ENCODE measurements at regions not wholly inside any gene's neighbourhood (a gene's known extent, or its start where the extent isn't known, plus 50 kb on each side); places are given as distances from the start of the nearest gene placed in this dataset.

DNA sequence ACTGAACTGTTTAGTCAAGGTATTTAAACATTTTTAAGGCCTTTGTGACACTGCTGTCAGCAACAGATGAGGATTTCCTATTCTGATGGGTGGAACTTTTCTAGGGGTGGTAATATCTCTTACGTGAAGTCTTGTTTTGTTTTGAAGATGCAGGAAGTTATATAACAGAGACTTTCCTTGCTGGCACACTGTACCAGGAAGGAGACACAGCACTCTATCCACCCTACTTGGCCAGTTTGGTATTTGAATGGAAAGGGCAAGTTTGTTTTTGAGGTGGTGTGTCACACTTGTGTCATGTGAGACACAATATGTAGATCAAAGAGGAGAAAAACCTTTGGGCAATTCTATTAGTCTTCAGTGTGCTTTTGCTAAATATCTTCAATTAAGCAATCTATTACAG lies 51.6 kb upstream of the SRP54 start:
- H2AFZ ChIP-seq (ENCODE audit: low read length) = peak overlapping the region; percentile 92
- H3K4me1 ChIP-seq (ENCODE audit: insufficient read depth, low read length, poor library complexity, severe bottlenecking) = peaks cover 13% of the 10 kb centered on the region
- peak overlapping the region; percentile 16 for H3K27ac ChIP-seq (ENCODE audit: low read depth, low read length, poor library complexity, severe bottlenecking)
- ChIA-PET CTCF (ENCODE audit: unreplicated experiment) (no interaction called here), POLR2A (interaction anchor here (1.0 kb wide), 2 partner anchors 94 to 360 kb away, joined by 3 to 4 read pairs; no protein-coding TSS in a partner anchor)
- peak overlapping the region; percentile 61 for H3K4me2 ChIP-seq (ENCODE audit: low read length)
- peak overlapping the region; percentile 2 for H3K4me3 ChIP-seq (ENCODE audit: low read depth, low read length, poor library complexity, severe bottlenecking)
- BruUV-seq (replicated peaks) = no TSS peak
- peak; percentile 28 for DNase-seq (ENCODE audit: low spot score)
- H3K9me3 ChIP-seq (ENCODE audit: low read length) = no peaks in the 10 kb centered on the region
- H3K36me3 ChIP-seq (ENCODE audit: insufficient read depth, low read length) = no peaks in the 10 kb centered on the region
- TF ChIP-seq, protein P1, sequence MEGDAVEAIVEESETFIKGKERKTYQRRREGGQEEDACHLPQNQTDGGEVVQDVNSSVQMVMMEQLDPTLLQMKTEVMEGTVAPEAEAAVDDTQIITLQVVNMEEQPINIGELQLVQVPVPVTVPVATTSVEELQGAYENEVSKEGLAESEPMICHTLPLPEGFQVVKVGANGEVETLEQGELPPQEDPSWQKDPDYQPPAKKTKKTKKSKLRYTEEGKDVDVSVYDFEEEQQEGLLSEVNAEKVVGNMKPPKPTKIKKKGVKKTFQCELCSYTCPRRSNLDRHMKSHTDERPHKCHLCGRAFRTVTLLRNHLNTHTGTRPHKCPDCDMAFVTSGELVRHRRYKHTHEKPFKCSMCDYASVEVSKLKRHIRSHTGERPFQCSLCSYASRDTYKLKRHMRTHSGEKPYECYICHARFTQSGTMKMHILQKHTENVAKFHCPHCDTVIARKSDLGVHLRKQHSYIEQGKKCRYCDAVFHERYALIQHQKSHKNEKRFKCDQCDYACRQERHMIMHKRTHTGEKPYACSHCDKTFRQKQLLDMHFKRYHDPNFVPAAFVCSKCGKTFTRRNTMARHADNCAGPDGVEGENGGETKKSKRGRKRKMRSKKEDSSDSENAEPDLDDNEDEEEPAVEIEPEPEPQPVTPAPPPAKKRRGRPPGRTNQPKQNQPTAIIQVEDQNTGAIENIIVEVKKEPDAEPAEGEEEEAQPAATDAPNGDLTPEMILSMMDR (conservative IDR thresholded peaks at IDR 0.05; ENCODE audit: low read length) = no peak
- TF ChIP-seq EZH2phosphoT487 (IDR thresholded peaks at IDR 0.05; ENCODE audit: borderline replicate concordance, low read depth, low read length) = no peak
- intact Hi-C loops (cut with micrococcal nuclease; ENCODE audit: unreplicated experiment) = no loop called here
- no peaks in the 10 kb centered on the region for H3K79me2 ChIP-seq (ENCODE audit: insufficient read depth, low read depth, low read length)
- H4K20me1 ChIP-seq (ENCODE audit: insufficient read depth, low read length) = no peaks in the 10 kb centered on the region
- no peaks in the 10 kb centered on the region for H3K9me2 ChIP-seq (ENCODE audit: insufficient read depth, low read length)

- peak overlapping the region; percentile 39 for H3K27ac ChIP-seq (ENCODE audit: low read depth, low read length, poor library complexity, severe bottlenecking)
- no peaks in the 10 kb centered on the region for H3K9me3 ChIP-seq (ENCODE audit: low read length)
- peak; percentile 51 for DNase-seq (ENCODE audit: low spot score)
- H3K4me1 ChIP-seq (ENCODE audit: insufficient read depth, low read length, poor library complexity, severe bottlenecking) = peaks cover 13% of the 10 kb centered on the region
- H3K4me3 ChIP-seq (ENCODE audit: low read depth, low read length, poor library complexity, severe bottlenecking) = peak overlapping the region; percentile 2
- no peaks in the 10 kb centered on the region for H3K79me2 ChIP-seq (ENCODE audit: insufficient read depth, low read depth, low read length)
- TF ChIP-seq EZH2phosphoT487 (IDR thresholded peaks at IDR 0.05; ENCODE audit: borderline replicate concordance, low read depth, low read length) = no peak
- TF ChIP-seq, protein P1 (conservative IDR thresholded peaks at IDR 0.05; ENCODE audit: low read length) = no peak
- no TSS peak for BruUV-seq (replicated peaks)
- no peaks in the 10 kb centered on the region for H4K20me1 ChIP-seq (ENCODE audit: insufficient read depth, low read length)
- no peaks in the 10 kb centered on the region for H3K36me3 ChIP-seq (ENCODE audit: insufficient read depth, low read length)
- intact Hi-C loops (cut with micrococcal nuclease; ENCODE audit: unreplicated experiment) = no loop called here
- peak overlapping the region; percentile 61 for H3K4me2 ChIP-seq (ENCODE audit: low read length)
- H2AFZ ChIP-seq (ENCODE audit: low read length) = peak overlapping the region; percentile 92
- no peaks in the 10 kb centered on the region for H3K9me2 ChIP-seq (ENCODE audit: insufficient read depth, low read length)
- POLR2A ChIA-PET = interaction anchor here (0.6 to 1.3 kb wide), 6 partner anchors 15 to 361 kb away, joined by 3 to 6 read pairs (median 4); partner anchors contain the start of gene CFL2
- CTCF ChIA-PET (ENCODE audit: unreplicated experiment) = no interaction called here
These were observed 52.2 kb upstream of the SRP54 start for GRCh38 chr14:34930591-34931091.

- DNase-seq (ENCODE audit: low spot score) = no peak
- no peaks in the 10 kb centered on the region for H3K9me3 ChIP-seq (ENCODE audit: low read length)
- no peaks in the 10 kb centered on the region for H3K36me3 ChIP-seq (ENCODE audit: insufficient read depth, low read length)
- POLR2A ChIA-PET = no interaction called here
- BruUV-seq (replicated peaks) = no TSS peak
- no peak overlapping the region for H2AFZ ChIP-seq (ENCODE audit: low read length)
- intact Hi-C loops (cut with micrococcal nuclease; ENCODE audit: unreplicated experiment) = no loop called here
- TF ChIP-seq EZH2phosphoT487 (IDR thresholded peaks at IDR 0.05; ENCODE audit: borderline replicate concordance, low read depth, low read length) = no peak
- TF ChIP-seq, protein P1 (conservative IDR thresholded peaks at IDR 0.05; ENCODE audit: low read length) = no peak
- peaks cover 13% of the 10 kb centered on the region for H3K4me1 ChIP-seq (ENCODE audit: insufficient read depth, low read length, poor library complexity, severe bottlenecking)
- CTCF ChIA-PET (ENCODE audit: unreplicated experiment) = no interaction called here
- no peaks in the 10 kb centered on the region for H3K9me2 ChIP-seq (ENCODE audit: insufficient read depth, low read length)
- H3K27ac ChIP-seq (ENCODE audit: low read depth, low read length, poor library complexity, severe bottlenecking) = no peak overlapping the region
- H4K20me1 ChIP-seq (ENCODE audit: insufficient read depth, low read length) = no peaks in the 10 kb centered on the region
- H3K4me2 ChIP-seq (ENCODE audit: low read length) = no peak overlapping the region
- no peaks in the 10 kb centered on the region for H3K79me2 ChIP-seq (ENCODE audit: insufficient read depth, low read depth, low read length)
- no peak overlapping the region for H3K4me3 ChIP-seq (ENCODE audit: low read depth, low read length, poor library complexity, severe bottlenecking)
These were observed 51.4 kb upstream of the BAZ1A start for GRCh38 chr14:34926552-34926951.

All from OCI-LY7 (cell line).